Liver (tissue), 3 donors: ENCODE measurements at regions not wholly inside any gene's neighbourhood (a gene's known extent, or its start where the extent isn't known, plus 50 kb on each side); places are given as distances from the start of the nearest gene placed in this dataset.

ENCODE experiments used
- FOXA2 ChIP-seq: IDR thresholded peaks from 2 replicates; pipeline ENCODE4 v1.6.1; 2016; ENCODE audit warnings: antibody characterized with exemption
- NR2F2 ChIP-seq: IDR thresholded peaks from 2 replicates; pipeline ENCODE4 v1.6.1; 2016; ENCODE audit warnings: antibody characterized with exemption
- TAF1 ChIP-seq: conservative IDR thresholded peaks from 2 replicates; pipeline ENCODE4 v1.6.1; 2016; ENCODE audit warnings: antibody characterized with exemption, mild to moderate bottlenecking
- YY1 ChIP-seq: IDR thresholded peaks from 2 replicates; pipeline ENCODE4 v1.6.1; 2016; ENCODE audit warnings: antibody characterized with exemption, mild to moderate bottlenecking
- TF ChIP-seq, protein P1 (sequence below): IDR thresholded peaks from 2 replicates; pipeline ENCODE4 v1.6.1; 2016; ENCODE audit warnings: antibody characterized with exemption
- TF ChIP-seq, protein P2 (sequence below): fragments of 150-350 bp; IDR thresholded peaks from 2 replicates; pipeline ENCODE4 v1.5.1; 2017; ENCODE audit warnings: improper control_type of control experiment, low read depth, low read length; ENCODE audit not compliant: missing input control
- TF ChIP-seq, protein P3 (sequence below): IDR thresholded peaks from 2 replicates; pipeline ENCODE4 v1.6.1; 2016; ENCODE audit warnings: antibody characterized with exemption, mild to moderate bottlenecking
- donor health status: healthy.
- donor health status: healthy.

DNA sequence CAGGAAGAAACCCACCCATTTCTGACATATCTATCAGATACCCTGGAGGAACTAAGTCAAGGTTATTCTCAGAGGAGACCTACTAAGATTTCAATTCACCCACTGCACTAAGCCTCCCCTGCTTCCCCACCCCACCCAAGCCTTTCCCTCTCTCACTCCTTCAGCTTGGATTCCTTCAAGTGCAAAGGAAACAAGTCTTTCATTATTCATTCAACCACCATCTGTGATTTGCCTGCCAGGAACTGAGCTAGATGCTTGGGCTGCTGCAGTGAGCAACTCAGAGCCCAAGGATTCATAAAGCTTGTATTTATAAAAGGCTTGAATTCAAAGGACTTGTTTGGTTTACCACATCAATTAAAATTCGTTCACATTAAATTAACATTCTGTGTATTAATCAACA, 161.3 kb downstream of the GXYLT1 start:
- TF ChIP-seq, protein P1, sequence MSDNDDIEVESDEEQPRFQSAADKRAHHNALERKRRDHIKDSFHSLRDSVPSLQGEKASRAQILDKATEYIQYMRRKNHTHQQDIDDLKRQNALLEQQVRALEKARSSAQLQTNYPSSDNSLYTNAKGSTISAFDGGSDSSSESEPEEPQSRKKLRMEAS = no peak
- TF ChIP-seq, protein P2, sequence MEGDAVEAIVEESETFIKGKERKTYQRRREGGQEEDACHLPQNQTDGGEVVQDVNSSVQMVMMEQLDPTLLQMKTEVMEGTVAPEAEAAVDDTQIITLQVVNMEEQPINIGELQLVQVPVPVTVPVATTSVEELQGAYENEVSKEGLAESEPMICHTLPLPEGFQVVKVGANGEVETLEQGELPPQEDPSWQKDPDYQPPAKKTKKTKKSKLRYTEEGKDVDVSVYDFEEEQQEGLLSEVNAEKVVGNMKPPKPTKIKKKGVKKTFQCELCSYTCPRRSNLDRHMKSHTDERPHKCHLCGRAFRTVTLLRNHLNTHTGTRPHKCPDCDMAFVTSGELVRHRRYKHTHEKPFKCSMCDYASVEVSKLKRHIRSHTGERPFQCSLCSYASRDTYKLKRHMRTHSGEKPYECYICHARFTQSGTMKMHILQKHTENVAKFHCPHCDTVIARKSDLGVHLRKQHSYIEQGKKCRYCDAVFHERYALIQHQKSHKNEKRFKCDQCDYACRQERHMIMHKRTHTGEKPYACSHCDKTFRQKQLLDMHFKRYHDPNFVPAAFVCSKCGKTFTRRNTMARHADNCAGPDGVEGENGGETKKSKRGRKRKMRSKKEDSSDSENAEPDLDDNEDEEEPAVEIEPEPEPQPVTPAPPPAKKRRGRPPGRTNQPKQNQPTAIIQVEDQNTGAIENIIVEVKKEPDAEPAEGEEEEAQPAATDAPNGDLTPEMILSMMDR = no peak
- no peak for TF ChIP-seq NR2F2
- no peak for TF ChIP-seq YY1
- TF ChIP-seq TAF1 = no peak
- TF ChIP-seq FOXA2 = no peak
- TF ChIP-seq, protein P3, sequence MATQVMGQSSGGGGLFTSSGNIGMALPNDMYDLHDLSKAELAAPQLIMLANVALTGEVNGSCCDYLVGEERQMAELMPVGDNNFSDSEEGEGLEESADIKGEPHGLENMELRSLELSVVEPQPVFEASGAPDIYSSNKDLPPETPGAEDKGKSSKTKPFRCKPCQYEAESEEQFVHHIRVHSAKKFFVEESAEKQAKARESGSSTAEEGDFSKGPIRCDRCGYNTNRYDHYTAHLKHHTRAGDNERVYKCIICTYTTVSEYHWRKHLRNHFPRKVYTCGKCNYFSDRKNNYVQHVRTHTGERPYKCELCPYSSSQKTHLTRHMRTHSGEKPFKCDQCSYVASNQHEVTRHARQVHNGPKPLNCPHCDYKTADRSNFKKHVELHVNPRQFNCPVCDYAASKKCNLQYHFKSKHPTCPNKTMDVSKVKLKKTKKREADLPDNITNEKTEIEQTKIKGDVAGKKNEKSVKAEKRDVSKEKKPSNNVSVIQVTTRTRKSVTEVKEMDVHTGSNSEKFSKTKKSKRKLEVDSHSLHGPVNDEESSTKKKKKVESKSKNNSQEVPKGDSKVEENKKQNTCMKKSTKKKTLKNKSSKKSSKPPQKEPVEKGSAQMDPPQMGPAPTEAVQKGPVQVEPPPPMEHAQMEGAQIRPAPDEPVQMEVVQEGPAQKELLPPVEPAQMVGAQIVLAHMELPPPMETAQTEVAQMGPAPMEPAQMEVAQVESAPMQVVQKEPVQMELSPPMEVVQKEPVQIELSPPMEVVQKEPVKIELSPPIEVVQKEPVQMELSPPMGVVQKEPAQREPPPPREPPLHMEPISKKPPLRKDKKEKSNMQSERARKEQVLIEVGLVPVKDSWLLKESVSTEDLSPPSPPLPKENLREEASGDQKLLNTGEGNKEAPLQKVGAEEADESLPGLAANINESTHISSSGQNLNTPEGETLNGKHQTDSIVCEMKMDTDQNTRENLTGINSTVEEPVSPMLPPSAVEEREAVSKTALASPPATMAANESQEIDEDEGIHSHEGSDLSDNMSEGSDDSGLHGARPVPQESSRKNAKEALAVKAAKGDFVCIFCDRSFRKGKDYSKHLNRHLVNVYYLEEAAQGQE = no peak
